Esophagus muscularis mucosa (tissue), 4 donors: ENCODE measurements at regions not wholly inside any gene's neighbourhood (a gene's known extent, or its start where the extent isn't known, plus 50 kb on each side); places are given as distances from the start of the nearest gene placed in this dataset.

Experiments used
- DNase-seq: peaks from one replicate; pipeline ENCODE4 v3.0.0-alpha.2; 2017; ENCODE audit errors: extremely low spot score
- H3K27ac ChIP-seq, 4 donors: fragments of 200-600 bp; sonication (generic); replicated peaks in 1 of 4; 1 replicate in 3 of 4; 2 replicates in 1 of 4; pipeline ENCODE4 v1.5.1; 2016 to 2019; ENCODE audit warnings: mild to moderate bottlenecking in 1 of 4
- H3K27me3 ChIP-seq, 4 donors: fragments of 200-600 bp; sonication (generic); one replicate each; pipeline versions ENCODE4 v1.5.1 to v1.6.0; 2016 to 2019
- H3K36me3 ChIP-seq, 4 donors: fragments of 200-600 bp; sonication (generic); one replicate each; pipeline ENCODE4 v1.5.1; 2016 to 2019
- H3K4me1 ChIP-seq, 4 donors: fragments of 200-600 bp; sonication (generic); one replicate each; pipeline ENCODE4 v1.5.1; 2016 to 2019
- H3K4me3 ChIP-seq, 4 donors: fragments of 200-600 bp; sonication (generic); 1 replicate in 2 of 4; 2 replicates in 2 of 4; pipeline ENCODE4 v1.5.1; 2016 to 2019; ENCODE audit warnings: mild to moderate bottlenecking in 4 of 4, moderate library complexity in 1 of 4
- H3K9me3 ChIP-seq, 4 donors: fragments of 200-600 bp; sonication (generic); 1 replicate in 3 of 4; 2 replicates in 1 of 4; pipeline ENCODE4 v1.5.1; 2016 to 2019
- EP300 ChIP-seq: sonication (generic); formaldehyde crosslinking; IDR thresholded peaks from one replicate; pipeline ENCODE4 v1.6.1; 2017; ENCODE audit warnings: antibody characterized with exemption
- POLR2A ChIP-seq: fragments of 450-650 bp; IDR thresholded peaks from one replicate; pipeline ENCODE4 v1.6.1; 2017; ENCODE audit warnings: antibody characterized with exemption, moderate library complexity, mild to moderate bottlenecking, low read depth
- POLR2AphosphoS5 ChIP-seq, 2 donors: sonication (generic); formaldehyde crosslinking; IDR thresholded peaks; one replicate each; pipeline ENCODE4 v1.6.1; 2017; ENCODE audit warnings: antibody characterized with exemption in 2 of 2
- WGBS: methylation state at CpG from one replicate; pipeline ENCODE4 v1.1.5; 2018; 5-methylcytosine and 5-hydroxymethylcytosine counted together
- intact Hi-C: fragments of 100-400 bp; cut with DNase I; formaldehyde crosslinking; loops from one replicate; pipeline ENCODE4 v1.15.1; 2023
- TF ChIP-seq, protein P1 (sequence below), 3 experiments: fragments of 200-600 bp in 2 of 3; fragments of 450-650 bp in 1 of 3; sonication (generic) in 2 of 3; IDR thresholded peaks; one replicate each; pipeline ENCODE4 v1.5.1; 2017 to 2019; ENCODE audit warnings: antibody characterized with exemption in 3 of 3, mild to moderate bottlenecking in 2 of 3, moderate library complexity in 1 of 3

DNA sequence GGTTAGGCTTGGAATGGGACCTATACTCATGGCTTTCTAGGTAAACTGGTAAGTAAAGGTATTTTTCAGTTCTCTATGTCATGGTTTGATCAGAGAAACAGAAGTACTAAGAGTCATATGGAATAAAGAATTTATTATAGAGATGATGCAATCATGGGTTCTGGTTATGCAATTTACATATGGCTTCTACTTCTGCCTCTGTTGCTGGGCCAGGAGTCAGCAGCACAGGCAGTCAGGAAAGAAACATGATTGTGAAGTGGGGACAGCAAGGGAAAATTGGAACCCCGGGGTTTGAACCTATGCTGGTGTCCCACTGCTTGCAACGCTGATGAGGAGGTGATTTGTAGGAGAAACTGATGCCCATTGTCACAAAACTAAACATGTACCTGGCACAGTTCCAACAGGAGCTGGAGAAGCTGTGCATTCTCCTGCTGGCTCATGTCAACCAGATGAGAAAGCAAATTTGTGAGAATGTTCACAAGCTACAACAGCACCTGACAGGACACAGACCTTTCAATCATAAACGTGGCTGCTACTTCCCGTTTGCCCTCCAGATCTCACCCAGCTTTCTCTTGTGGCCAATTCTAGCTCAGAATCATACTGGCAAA, 887.1 kb downstream of the TFAP2A start:
- TF ChIP-seq EP300 (no peak), POLR2A (no peak), POLR2AphosphoS5 (IDR thresholded peaks at IDR 0.05) (no peak)
- TF ChIP-seq, protein P1, sequence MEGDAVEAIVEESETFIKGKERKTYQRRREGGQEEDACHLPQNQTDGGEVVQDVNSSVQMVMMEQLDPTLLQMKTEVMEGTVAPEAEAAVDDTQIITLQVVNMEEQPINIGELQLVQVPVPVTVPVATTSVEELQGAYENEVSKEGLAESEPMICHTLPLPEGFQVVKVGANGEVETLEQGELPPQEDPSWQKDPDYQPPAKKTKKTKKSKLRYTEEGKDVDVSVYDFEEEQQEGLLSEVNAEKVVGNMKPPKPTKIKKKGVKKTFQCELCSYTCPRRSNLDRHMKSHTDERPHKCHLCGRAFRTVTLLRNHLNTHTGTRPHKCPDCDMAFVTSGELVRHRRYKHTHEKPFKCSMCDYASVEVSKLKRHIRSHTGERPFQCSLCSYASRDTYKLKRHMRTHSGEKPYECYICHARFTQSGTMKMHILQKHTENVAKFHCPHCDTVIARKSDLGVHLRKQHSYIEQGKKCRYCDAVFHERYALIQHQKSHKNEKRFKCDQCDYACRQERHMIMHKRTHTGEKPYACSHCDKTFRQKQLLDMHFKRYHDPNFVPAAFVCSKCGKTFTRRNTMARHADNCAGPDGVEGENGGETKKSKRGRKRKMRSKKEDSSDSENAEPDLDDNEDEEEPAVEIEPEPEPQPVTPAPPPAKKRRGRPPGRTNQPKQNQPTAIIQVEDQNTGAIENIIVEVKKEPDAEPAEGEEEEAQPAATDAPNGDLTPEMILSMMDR (IDR thresholded peaks at IDR 0.05) = no peak
- H3K27me3 ChIP-seq = peaks cover 0 to 4% (median 0%) of the 10 kb centered on the region in 4 donors
- H3K9me3 ChIP-seq = peaks cover 0 to 4% (median 0%) of the 10 kb centered on the region in 4 donors
- H3K4me1 ChIP-seq = no peaks in the 10 kb centered on the region
- no peaks in the 10 kb centered on the region for H3K36me3 ChIP-seq
- intact Hi-C loops = no loop called here
- H3K4me3 ChIP-seq = no peak overlapping the region
- 26% methylated on average over 4 of the region's 4 CpGs for WGBS
- no peak for DNase-seq
- no peak overlapping the region for H3K27ac ChIP-seq

DNA sequence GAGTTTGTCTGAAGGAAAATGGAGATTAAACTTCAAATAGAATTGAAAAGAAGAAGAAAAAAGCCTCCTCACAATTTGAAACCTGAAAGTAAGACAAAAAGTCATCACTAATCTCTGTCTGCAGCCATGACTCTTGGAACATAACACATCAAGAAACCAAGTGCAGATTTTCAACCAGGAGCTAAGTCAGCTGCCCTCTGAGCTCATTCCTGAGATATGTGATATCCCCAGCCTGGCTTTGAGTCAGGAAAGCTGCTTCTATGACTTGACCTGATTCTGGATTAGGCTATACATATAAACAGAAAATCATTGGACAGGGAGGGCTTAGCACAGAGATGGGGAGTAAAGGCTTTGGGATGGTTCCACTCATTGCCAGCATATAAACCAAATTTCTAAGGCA, 891.4 kb downstream of the TFAP2A start:
- Histone ChIP-seq H3K27me3 (peaks cover 0 to 4% (median 0%) of the 10 kb centered on the region in 4 donors), H3K4me1 (no peaks in the 10 kb centered on the region), H3K9me3 (no peaks in the 10 kb centered on the region), H3K27ac (no peak overlapping the region), H3K4me3 (no peak overlapping the region), H3K36me3 (no peaks in the 10 kb centered on the region)
- intact Hi-C loops = no loop called here
- no peak for DNase-seq
- no peak for TF ChIP-seq EP300
- no peak for TF ChIP-seq POLR2AphosphoS5 (IDR thresholded peaks at IDR 0.05)
- TF ChIP-seq POLR2A = no peak
- TF ChIP-seq, protein P1 (IDR thresholded peaks at IDR 0.05) = no peak

DNA sequence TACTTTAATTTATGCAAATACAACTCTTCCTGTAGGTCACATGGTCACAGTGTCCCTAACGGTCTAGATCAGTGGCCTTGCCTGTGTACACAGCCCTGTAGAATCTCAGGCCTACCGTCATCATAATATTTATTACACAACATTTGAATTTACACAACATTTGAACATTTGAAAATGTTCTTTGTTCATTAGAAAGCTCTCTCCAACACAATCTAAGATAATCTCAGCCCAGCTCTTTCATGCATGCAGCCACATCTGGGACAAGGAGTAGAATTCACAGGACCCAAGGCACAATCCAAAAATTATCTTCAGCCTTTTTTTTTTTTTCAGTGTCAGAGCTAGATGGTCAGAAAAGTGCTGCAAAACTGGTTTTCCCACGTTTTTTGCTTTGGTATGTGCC, 892.8 kb downstream of the TFAP2A start:
- Histone ChIP-seq H3K27me3 (no peaks in the 10 kb centered on the region), H3K36me3 (no peaks in the 10 kb centered on the region), H3K27ac (no peak overlapping the region), H3K9me3 (no peaks in the 10 kb centered on the region), H3K4me3 (no peak overlapping the region), H3K4me1 (no peaks in the 10 kb centered on the region)
- no peak for TF ChIP-seq EP300
- TF ChIP-seq POLR2A = no peak
- TF ChIP-seq POLR2AphosphoS5 (IDR thresholded peaks at IDR 0.05) = no peak
- TF ChIP-seq, protein P1 (IDR thresholded peaks at IDR 0.05) = no peak
- intact Hi-C loops = no loop called here
- WGBS = 56% methylated on average over 3 of the region's 3 CpGs
- no peak for DNase-seq

DNA sequence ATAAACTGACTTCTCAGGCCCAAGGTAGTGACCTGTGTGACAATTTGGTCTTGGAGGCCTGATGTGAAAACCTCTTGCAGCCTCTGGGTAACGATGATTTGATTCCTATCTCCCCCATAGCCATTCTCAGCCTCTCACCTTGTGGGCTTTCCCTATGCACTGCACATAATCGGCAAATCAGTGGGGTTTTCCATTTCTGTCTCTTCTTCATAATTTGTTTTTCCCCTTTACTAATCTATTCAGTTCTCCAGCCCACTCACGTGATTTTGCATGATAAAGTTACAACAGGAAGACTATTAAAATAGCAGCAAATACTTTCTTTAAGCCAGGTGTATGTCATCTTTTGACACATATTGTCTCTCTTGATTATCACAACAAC, 893.7 kb downstream of the TFAP2A start:
- H3K27ac ChIP-seq = no peak overlapping the region
- no peak for DNase-seq
- no peaks in the 10 kb centered on the region for H3K36me3 ChIP-seq
- 65% methylated on average over 3 of the region's 3 CpGs for WGBS
- H3K9me3 ChIP-seq = no peaks in the 10 kb centered on the region
- intact Hi-C loops = no loop called here
- H3K4me1 ChIP-seq = no peaks in the 10 kb centered on the region
- no peak overlapping the region for H3K4me3 ChIP-seq
- no peaks in the 10 kb centered on the region for H3K27me3 ChIP-seq
- no peak for TF ChIP-seq POLR2A
- no peak for TF ChIP-seq EP300
- TF ChIP-seq, protein P1 (IDR thresholded peaks at IDR 0.05) = no peak
